GM19372 (cell line): ENCODE measurements at regions not wholly inside any gene's neighbourhood (a gene's known extent, or its start where the extent isn't known, plus 50 kb on each side); places are given as distances from the start of the nearest gene placed in this dataset.

Experiments used
- ATAC-seq: cut with Tn5 transposase; IDR thresholded peaks from one replicate; pipeline ENCODE4 v1.9.1; 2021; ENCODE audit warnings: mild to moderate bottlenecking, low read depth, moderate library complexity; ENCODE audit not compliant: unreplicated experiment

DNA sequence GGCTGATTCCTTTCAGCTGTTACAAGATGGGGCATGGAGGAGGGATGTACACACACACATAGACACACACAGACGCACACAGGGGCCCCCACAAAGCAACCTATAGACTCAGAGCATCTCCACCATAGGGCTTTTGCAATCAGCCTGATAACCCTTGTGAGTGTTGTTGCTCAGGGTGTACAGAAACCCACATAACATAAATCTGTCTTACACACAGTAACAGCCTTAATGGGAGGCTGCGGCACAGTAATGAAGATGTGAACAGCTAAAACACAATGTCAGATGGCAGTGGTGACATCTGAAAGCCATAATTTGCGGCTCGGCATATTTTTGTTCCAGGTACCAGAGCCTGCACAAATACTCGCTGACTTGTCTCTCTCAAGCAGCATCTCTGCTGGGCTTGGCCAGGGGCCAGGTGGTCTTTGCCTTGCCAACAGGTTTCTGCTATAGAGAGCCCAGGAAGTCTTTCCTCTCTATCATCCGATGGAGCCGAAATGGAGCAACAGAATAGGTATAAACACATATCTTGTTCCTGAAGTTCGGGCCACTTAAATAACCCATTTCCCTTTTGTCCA lies 357.2 kb upstream of the GATB start:
- ATAC-seq: no peak

DNA sequence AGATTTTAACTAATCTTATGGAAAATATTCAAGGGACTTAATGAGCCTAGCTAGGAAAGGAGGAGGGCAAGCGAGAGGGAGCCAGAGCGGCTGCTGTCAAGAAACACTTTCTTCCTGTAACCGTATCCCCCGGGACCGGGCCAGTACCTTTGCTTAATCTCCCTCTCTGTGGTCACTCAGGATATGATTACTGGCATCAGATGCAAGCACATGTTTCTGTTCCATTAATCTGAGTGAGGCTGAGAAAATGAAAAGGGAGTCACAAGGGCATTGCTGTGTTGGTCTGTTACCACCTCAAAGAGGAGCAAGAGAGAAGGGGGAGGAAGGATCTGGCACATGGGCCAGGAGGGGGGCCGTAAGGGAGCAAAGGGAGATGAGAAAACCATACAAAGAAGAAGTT lies 356.7 kb upstream of the GATB start:
- ATAC-seq: no peak

DNA sequence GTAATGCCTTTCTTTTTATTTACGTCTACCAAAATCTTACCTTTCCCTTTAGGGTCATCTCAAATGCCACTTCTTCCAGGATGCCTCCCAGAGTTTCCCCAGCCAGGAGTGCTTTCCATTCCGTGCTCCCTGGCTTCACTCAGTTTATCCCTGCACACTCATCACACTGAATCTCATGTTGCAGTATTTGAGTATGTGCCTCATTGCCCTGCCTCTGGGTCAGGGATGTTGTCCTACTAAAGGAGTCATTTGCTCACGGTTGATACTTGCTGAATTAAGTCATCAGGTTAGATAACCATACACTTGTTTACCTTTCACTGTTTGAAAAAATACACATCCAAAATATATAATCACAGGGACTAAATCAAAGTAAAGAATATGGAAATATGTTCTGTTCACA lies 356.2 kb upstream of the GATB start:
- ATAC-seq: no peak

DNA sequence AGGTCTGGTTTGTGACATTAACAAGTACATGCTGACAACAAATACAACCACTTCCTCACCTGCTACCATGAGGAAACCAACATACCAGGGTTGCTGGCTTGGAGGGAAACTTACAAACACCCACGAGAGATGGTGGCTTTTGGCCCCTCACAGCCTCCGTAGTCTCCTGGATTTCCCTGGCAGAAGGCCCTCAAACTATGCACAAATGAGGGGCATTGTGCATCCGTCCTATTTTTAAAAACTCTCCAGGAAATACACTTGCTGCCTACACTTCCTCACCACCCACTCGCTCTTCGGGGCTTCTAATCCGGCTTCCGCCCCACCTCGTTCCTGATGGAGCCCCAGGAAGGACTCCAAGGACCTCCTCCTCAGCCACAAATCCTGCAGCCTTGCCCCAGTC lies 355.0 kb upstream of the GATB start:
- no peak for ATAC-seq

DNA sequence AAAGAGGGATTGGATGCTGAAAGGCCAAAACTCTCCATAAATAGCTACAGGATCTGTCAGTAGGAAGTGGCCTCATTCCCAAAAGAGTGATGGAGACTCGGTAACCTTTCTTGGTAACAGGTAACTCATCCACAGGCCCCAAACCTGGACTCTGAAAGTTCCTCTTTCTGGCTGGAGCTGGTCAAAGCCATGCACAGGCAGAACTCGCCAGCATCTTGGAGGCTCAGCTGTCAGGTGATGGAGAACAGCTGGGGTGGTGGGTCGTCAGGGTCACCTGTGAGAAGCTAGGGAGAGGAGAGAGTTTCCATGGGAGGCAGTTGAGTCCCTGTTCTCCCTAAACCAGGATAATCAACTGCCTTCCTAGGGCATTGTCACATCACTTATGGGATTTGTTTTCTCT lies 354.3 kb upstream of the GATB start:
- ATAC-seq: no peak

DNA sequence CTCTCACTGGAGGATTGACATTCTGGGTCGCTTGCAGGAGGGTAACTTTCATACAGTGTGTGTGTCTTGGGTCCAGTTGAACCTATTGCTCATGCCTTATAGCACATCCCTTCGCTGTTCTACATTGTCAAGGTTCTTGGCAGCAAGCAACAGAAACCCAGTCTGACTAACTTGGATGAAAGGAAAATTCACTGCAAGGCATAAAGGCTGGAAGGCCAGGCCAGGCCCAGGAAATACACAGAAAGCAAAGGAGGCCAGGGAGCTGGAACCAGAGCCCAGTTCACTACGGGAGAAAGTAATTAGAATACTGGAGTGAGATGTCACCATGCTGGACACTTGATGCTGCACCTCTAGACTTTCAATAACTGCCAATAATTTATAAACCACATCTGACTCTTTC lies 353.8 kb upstream of the GATB start:
- ATAC-seq: no peak

- ATAC-seq: no peak
Measured at GRCh38 chr4:152112887-152113286, 352.1 kb upstream of the GATB start.

- no peak for ATAC-seq
Measured at GRCh38 chr4:152112190-152112589, 351.4 kb upstream of the GATB start.

DNA sequence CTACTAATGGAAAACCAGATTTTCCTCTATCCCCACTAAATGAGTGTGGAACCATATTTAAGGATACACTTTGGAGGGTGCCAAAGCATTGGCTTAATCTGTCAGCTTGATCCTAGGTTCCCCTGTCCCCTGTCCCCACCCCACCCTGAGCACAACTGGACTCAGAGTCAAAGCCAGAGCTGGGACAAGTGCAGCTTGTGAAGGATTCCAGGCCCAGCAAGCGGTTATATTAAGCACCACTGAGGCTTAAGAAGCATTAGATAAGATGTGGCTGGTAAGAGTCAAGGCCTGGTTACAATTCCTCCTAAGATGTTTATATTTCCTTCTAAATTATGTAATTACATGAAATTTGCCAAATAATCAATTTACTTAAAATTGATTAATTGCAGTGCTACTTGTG lies 350.0 kb upstream of the GATB start:
- no peak for ATAC-seq

DNA sequence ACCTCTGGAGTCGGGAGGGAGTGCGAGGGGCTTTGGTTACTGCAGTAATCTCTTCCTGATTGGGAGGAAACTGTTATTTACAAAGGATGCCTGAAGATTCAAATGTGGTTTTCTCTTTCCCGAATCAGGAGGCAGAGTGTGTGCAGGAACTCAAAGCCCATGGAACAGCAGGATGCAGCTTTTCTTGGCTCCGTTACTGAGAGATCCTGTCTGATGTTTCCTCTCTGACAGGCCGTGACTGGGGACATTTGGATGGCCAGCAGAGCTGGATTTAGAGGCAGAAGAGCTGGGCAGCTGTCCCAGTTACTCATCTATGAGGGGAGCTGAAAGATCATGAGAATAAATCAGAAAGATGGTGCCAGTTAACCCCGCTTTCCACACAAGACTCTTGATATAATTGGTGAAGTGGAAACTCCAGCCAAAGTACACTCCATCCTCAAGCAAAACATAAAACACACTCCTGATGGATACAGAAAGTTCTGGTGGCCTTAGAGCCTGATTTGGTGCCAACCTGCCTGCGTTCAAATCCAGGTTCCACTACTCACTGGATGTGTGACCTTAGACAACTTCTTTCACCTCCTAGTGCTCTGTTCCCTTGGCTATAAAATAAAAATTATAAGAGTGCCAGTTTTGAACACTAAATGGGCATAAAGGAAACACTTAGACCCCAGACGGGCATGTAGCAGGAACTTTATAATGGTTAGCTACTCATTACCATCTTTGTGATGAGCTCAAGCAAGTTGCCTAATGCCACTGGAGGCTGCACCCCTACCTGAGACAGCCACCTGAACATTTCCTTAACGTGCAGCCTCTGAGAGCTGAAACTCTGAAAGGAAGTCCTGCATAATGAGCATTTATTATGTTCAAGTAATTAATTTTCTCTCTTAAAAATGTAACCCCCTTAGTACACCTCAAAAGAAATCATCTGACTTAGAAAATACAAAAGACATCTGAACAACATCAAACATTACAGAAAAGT lies 349.0 kb upstream of the GATB start:
- ATAC-seq: no peak

DNA sequence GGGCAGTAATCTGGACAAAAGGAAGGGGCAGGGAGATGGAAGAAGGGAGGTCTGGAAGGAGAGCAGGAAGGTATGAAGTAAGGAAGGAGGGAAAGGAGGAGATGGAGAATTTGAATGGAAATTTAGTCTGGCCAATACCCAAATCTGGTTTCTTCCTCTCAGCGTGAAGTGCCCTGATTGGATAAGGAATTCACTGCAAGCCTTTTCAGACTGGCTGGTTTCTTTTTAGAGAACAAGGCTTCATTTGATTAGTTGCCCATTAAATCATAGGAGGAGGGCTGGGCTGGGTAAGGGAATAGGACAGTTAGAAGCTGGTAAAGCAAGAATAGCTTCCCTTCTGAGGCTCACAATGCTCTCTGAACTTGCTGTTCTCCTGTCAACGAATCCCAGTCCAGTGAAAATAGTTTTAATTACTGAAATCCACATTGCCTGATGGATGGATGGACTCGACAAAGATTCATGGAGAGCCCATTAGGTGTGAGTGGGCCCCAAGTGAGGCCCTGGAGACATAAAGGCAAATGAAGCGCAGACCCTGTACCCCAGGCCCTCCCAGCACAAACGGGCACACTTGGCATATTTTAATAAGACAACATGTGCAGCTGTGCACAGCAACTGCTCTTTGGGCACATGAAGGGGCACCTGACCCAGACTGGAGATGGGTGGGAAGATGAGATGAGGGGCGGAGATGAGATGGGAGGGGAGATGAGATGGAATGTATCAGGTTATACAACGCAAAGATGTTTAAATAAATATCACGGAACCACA lies 347.1 kb upstream of the GATB start:
- ATAC-seq: no peak

- ATAC-seq: no peak
Measured at GRCh38 chr4:152106781-152107321, 346.0 kb upstream of the GATB start.

- ATAC-seq: no peak
Measured at GRCh38 chr4:152106113-152106763, 345.4 kb upstream of the GATB start.

DNA sequence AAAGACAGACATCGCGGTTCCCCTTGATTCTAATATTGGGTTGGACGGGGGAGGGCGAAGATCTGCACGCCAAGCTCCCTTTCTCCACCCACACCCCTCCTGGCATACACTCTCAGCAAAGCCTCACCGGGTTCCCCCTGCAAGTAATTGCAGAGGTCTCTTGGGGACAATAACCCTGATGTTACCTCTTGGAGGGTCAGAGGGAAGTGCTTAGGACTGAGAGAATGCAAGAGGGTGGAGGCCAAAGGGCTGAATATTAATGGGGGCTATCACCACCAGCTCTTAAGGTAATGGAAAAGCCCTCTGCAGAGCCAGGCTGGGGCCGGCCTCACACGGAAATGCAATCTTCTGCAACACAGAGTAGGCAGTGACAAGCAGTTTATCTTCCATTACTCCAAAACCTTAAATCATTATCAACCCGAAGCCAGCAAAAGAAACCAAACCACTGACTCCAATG lies 344.1 kb upstream of the GATB start:
- no peak for ATAC-seq

DNA sequence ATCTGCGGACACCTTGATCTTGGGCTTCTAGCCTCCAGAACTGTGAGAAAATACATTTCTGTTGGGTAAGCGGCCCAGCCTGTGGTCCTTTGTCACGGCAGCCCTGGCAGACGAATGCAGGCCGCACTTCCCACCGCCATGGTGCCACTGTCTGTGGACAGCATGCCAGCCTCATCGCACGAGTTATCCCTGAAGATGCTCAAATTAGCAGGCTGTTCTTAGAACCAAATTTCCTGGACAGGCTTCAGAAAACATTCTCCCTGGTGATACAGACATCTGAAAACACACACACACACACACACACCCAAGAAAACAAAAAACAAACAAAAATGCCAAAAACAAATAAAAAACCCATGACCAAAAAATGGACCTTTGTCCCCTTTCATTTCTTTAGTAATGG lies 343.5 kb upstream of the GATB start:
- ATAC-seq: no peak

DNA sequence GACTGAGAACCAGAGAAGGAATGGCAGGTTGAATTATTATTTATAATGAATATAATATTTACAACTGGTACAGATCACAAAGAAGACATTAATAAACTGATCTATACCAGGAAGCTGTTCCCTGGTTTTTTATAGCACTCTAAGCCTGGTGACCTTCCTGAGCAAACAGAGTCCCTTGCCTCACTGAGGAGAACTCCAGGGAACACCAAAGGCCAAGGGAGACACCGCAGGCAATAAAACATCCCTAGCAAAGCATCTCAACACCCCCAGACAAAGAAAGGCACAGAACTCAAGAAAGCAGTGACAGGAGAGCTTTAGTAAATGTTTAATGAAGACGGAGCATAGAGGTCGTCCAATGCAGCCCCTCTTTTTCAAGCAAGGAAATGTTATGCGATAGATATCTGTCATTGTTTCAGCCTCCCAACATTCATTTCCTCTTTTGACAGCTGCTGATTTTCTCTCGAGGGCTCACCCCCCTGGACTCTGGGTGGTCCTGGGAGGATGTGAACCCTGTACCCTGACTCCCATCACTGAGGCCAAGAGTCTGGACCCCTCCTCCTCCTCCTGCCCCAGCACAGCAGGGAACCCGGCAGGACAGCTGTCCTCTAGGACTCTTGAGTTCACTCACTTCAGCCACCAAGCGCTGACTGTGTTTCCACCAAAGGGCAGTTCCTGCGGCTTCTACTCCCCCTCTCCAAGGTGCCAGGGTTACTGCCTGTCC lies 342.5 kb upstream of the GATB start:
- no peak for ATAC-seq

DNA sequence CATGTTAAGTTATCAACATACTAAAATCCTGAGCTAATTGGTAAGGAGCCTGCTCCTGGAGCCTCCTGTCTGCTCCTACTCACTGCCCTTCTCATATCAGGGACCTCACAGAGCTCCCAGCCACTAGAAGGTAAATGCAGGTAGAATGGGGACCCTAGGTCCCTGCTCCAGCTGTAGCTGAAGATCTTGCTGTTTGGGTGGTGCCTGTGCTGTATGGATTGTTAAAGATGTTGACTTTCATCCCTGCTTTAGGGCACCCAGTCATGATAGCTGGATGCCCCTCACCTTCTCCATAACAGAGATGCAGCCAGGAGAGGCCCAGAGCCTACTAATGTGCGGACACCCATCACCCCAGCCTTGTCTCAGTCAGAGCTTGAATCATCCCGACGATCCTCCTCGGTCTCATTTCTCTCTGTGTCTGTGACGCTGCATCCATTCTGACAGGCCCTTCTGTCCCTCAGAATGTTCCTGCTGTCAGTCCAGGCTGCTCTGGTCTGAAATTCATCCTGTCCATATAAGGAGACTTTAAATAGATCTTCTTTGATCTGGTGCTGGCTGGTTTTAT lies 341.7 kb upstream of the GATB start:
- no peak for ATAC-seq

DNA sequence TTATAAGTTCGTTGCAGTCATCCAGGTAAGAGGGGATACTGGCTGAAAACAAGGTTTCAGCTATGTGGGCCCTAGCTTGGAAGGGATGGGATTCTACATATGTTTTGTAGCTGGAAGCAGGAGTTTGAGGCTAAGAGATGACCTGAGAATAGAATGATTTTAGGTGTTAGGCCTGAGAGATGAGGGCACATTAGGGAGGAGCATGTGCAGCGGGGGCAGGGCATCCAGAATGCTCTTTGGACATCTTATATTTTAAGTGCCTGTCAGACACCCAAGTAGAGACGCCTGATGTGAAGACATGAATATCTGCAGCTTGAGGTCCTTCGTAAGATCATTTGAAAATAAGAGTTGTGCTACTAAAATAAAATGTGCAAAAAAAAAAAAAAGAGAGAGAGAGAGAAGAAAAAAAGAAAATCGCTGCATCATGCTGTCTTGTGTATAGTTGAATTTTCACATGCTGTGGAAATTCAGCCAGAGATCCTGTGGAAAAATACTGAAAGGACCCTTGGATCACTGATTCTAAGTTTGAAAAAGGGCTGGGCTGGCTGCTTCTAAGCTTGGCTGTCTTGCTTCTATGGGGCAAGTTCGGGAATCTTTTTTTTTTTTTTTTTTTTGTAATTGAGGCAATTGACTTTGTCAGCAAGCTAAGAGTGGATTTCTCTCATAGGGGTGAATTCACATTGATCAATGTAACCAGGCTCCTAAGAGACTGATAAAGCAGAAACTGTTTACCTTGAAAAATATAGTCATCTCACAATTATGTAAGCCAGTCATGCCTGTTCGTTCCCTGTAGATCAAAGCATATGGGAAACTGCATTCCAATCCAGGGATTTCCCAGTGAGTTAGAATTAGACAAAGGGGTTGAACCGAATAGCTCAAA lies 341.0 kb upstream of the GATB start:
- ATAC-seq: no peak
